Heart left ventricle (tissue), 13 donors: ENCODE measurements at regions not wholly inside any gene's neighbourhood (a gene's known extent, or its start where the extent isn't known, plus 50 kb on each side); places are given as distances from the start of the nearest gene placed in this dataset.

Experiments used
- CTCF ChIP-seq, 12 donors: fragments of 200-600 bp; sonication (generic) in 4 of 12; IDR thresholded peaks; one replicate each; pipeline versions ENCODE4 v1.5.0 to v1.8.0; 2018 to 2022; ENCODE audit warnings: antibody characterized with exemption in 12 of 12, mild to moderate bottlenecking in 5 of 12
- POLR2A ChIP-seq, 2 donors: fragments of 450-650 bp; IDR thresholded peaks; one replicate each; pipeline ENCODE4 v1.6.1; 2017; ENCODE audit warnings: antibody characterized with exemption in 2 of 2, mild to moderate bottlenecking in 2 of 2, moderate library complexity in 2 of 2
- donor health status: ischemic (EF 13 %, LVEDD 7.1; RV severe dilation, severe dysfunction).
- donor health status: DM: no; HTN: yes; CAD: no.
- donor health status: DM: no; HTN: no; CAD: no.
- donor health status: ischemic (EF 25% LVEDD 6.9; RV normal size, moderate dysfunction).
- donor health status: ischemic (EF 25% LVEDD 5.7; RV mildly dilated, moderate dysfunction).
- donor health status: ischemic (EF 35%, LVEDD 5.7; RV mildly dilated, moderate dysfunction).
- donor health status: nonischemic (EF 11% LVEDD 7.7; RV severe dilation, severe dysfunction).
- donor health status: DM: yes; HTN: yes; CAD: no.
- donor health status: PGD.
- donor health status: ischemic (EF 29% LVEDD 5.4; RV normal size, mild dysfunction).
- donor health status: nonischemic (EF 23%, LVEDD 6.1; RV moderate dilation, normal function).

GRCh38 chr6:99032396-99032795 lies 84.7 kb upstream of the FBXL4 start:
- TF ChIP-seq CTCF (IDR thresholded peaks at IDR 0.05) = no peak
- TF ChIP-seq POLR2A (IDR thresholded peaks at IDR 0.05) = no peak
